ENCODE measurements at regions not wholly inside any gene's neighbourhood (a gene's known extent, or its start where the extent isn't known, plus 50 kb on each side); places are given as distances from the start of the nearest gene placed in this dataset.

- DNase-seq (ENCODE audit: low read depth), result no peak
Observed at GRCh38 chr14:56868660-56869059, 58.4 kb upstream of the OTX2 start.

DNA sequence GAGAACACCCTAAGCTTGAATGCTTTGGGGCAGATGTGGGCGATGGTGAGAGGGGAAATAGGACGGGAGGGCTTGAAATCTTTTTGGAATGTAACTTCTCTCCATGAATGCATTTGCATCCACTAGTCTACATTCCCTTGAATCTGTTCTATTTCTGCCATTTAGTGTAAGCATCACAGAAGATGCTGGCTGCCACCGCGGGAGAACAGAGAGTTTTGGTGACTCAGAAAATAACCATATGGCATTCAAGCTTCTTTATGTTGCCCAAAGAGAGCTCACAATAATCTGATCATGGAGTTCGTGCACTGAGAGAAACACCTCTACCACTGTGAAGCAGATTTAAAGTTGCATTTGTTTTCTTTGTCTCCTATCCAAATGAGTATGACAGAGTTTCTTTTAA lies 52.6 kb upstream of the OTX2 start:
- no peak for DNase-seq (ENCODE audit: low read depth)

DNA sequence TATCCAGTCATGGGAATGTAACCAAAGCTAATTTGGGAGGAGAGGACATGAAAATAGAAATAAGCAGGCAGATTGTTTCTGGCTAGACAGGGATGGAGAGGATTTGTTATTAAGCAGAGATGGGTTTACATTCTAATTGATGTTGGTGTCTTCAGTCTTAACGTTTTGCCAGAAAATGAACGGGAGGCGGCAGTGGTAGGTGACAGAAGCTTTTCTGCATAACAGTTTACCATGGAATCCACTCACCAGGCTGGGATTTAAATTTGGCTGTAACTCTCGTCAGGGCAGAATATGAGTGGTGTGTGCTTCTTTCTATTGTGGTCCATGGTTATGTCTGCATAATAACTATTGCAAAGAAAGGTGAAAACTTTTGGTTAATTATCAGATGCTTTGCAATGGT lies 50.2 kb upstream of the OTX2 start:
- no peak for DNase-seq (ENCODE audit: low read depth)
